H1 (cell line): ENCODE measurements at regions not wholly inside any gene's neighbourhood (a gene's known extent, or its start where the extent isn't known, plus 50 kb on each side); places are given as distances from the start of the nearest gene placed in this dataset.

Source experiments
- CTCF ChIA-PET: fragments of 300-600 bp; sonication (Branson Sonifier 250); formaldehyde crosslinking; loops from one replicate; lab custom pipeline; 2021; ENCODE audit not compliant: partially characterized antibody; lab: Charles Lee
- POLR2A ChIA-PET: fragments of 300-600 bp; sonication (Branson Sonifier 250); formaldehyde crosslinking; loops from one replicate; lab custom pipeline; 2021; ENCODE audit warnings: inconsistent platforms; ENCODE audit not compliant: partially characterized antibody; lab: Charles Lee
- DNase-seq, 2 experiments: peaks; one replicate each; pipeline versions ENCODE4 v3.0.0 to v3.0.0-alpha.2; 2010 to 2022; ENCODE audit warnings: low spot score in 2 of 2, low read depth in 1 of 2, mixed read lengths in 1 of 2
- FAIRE-seq: peaks from 2 replicates; lab custom pipeline; 2011; peaks lifted over from hg19 to GRCh38; lab: Jason Lieb, UNC
- H2AFZ ChIP-seq: 2 replicates; pipeline ENCODE4 v1.8.1; 2012; ENCODE audit warnings: low read length, inconsistent platforms
- H2AK5ac ChIP-seq: 2 replicates; pipeline ENCODE4 v1.6.1; 2013; ENCODE audit warnings: low read depth, low read length
- H2BK120ac ChIP-seq: replicated peaks from 2 replicates; pipeline ENCODE3; 2013; ENCODE audit warnings: low read depth, low read length, inconsistent platforms
- H2BK12ac ChIP-seq: 2 replicates; pipeline ENCODE4 v1.6.1; 2013; ENCODE audit warnings: low read depth, low read length
- H2BK15ac ChIP-seq: 2 replicates; pipeline ENCODE4 v1.6.1; 2013; ENCODE audit warnings: low read length
- H2BK20ac ChIP-seq: 2 replicates; pipeline ENCODE4 v1.6.1; 2013; ENCODE audit warnings: low read length
- H2BK5ac ChIP-seq: 2 replicates; pipeline ENCODE4 v1.6.1; 2013; ENCODE audit warnings: low read depth, low read length
- H3K14ac ChIP-seq: 2 replicates; pipeline ENCODE4 v1.6.1; 2013; ENCODE audit warnings: inconsistent platforms; ENCODE audit not compliant: insufficient read length
- H3K18ac ChIP-seq: 2 replicates; pipeline ENCODE4 v1.6.1; 2013; ENCODE audit warnings: low read length; ENCODE audit errors: extremely low read depth
- H3K23ac ChIP-seq: 2 replicates; pipeline ENCODE4 v1.6.1; 2013; ENCODE audit warnings: inconsistent platforms; ENCODE audit not compliant: insufficient read length
- H3K23me2 ChIP-seq: 2 replicates; pipeline ENCODE4 v1.6.1; 2013; ENCODE audit warnings: low read depth, low read length
- H3K27ac ChIP-seq: 2 replicates; pipeline ENCODE4 v1.6.1; 2011; ENCODE audit warnings: low read depth, low read length, inconsistent platforms
- H3K27me3 ChIP-seq, 4 experiments: replicated peaks in 1 of 4; 1 replicate in 1 of 4; 2 replicates in 3 of 4; pipeline versions ENCODE4 v1.6.1 to v1.8.1; 2011 to 2013; ENCODE audit warnings: low read length in 3 of 4, mild to moderate bottlenecking in 3 of 4, inconsistent platforms in 2 of 4, mixed read lengths in 2 of 4, moderate library complexity in 1 of 4; ENCODE audit not compliant: control insufficient read depth in 3 of 4, insufficient read depth in 3 of 4; ENCODE audit errors: extremely low read depth in 1 of 4
- H3K36me3 ChIP-seq, 4 experiments: 2 replicates each; pipeline versions ENCODE4 v1.6.1 to v1.8.1; 2011 to 2013; ENCODE audit warnings: mild to moderate bottlenecking in 4 of 4, low read length in 3 of 4, moderate library complexity in 2 of 4, control low read depth in 1 of 4, inconsistent platforms in 1 of 4; ENCODE audit not compliant: insufficient read depth in 4 of 4, control insufficient read depth in 2 of 4
- H3K4ac ChIP-seq: replicated peaks from 2 replicates; pipeline ENCODE3; 2013; ENCODE audit warnings: low read length, low read depth, mixed read lengths, inconsistent platforms; ENCODE audit not compliant: insufficient read length
- H3K4me1 ChIP-seq, 4 experiments: replicated peaks in 1 of 4; 1 replicate in 1 of 4; 2 replicates in 3 of 4; pipeline versions ENCODE4 v1.6.1 to v1.8.1; 2011 to 2013; ENCODE audit warnings: low read length in 3 of 4, inconsistent platforms in 2 of 4, mixed read lengths in 1 of 4; ENCODE audit not compliant: insufficient read depth in 4 of 4, control insufficient read depth in 3 of 4
- H3K4me2 ChIP-seq, 2 experiments: 2 replicates each; pipeline versions ENCODE4 v1.6.1 to v1.8.1; 2011 to 2013; ENCODE audit warnings: low read depth in 2 of 2, low read length in 2 of 2, control low read depth in 1 of 2, inconsistent platforms in 1 of 2, mild to moderate bottlenecking in 1 of 2; ENCODE audit not compliant: insufficient read depth in 1 of 2
- H3K4me3 ChIP-seq, 4 experiments: fragments of 200-600, 300-600 bp in 1 of 4; sonication (generic), shearing (Covaris generic), sonication (Bioruptor Twin) in 1 of 4; 2 replicates each; pipeline versions ENCODE4 v1.5.1 to v1.8.1; 2011 to 2016; ENCODE audit warnings: low read length in 4 of 4, low read depth in 3 of 4, control low read depth in 2 of 4, inconsistent platforms in 2 of 4, mild to moderate bottlenecking in 2 of 4, mixed read lengths in 1 of 4, moderate library complexity in 1 of 4; ENCODE audit not compliant: insufficient read depth in 2 of 4; ENCODE audit errors: extremely low read depth in 1 of 4
- H3K56ac ChIP-seq: replicated peaks from 2 replicates; pipeline ENCODE3; 2013; ENCODE audit warnings: low read depth, mild to moderate bottlenecking, mixed read lengths, low read length, inconsistent platforms; ENCODE audit not compliant: insufficient read length
- H3K79me1 ChIP-seq: 2 replicates; pipeline ENCODE4 v1.6.1; 2013; ENCODE audit warnings: low read depth, low read length, control low read depth
- H3K79me2 ChIP-seq, 2 experiments: 2 replicates each; pipeline versions ENCODE4 v1.6.1 to v1.8.1; 2012 to 2013; ENCODE audit warnings: low read length in 2 of 2, mild to moderate bottlenecking in 2 of 2, inconsistent platforms in 1 of 2; ENCODE audit not compliant: insufficient read depth in 2 of 2, control insufficient read depth in 1 of 2
- H3K9ac ChIP-seq, 4 experiments: replicated peaks in 1 of 4; 1 replicate in 1 of 4; 2 replicates in 3 of 4; pipeline versions ENCODE4 v1.6.1 to v1.8.1; 2011 to 2013; ENCODE audit warnings: low read depth in 3 of 4, low read length in 3 of 4, control low read depth in 2 of 4, mild to moderate bottlenecking in 2 of 4, moderate library complexity in 2 of 4, inconsistent platforms in 1 of 4; ENCODE audit errors: extremely low read depth in 1 of 4
- H3K9me3 ChIP-seq, 2 experiments: 2 replicates each; pipeline versions ENCODE4 v1.6.1 to v1.8.1; 2012 to 2013; ENCODE audit warnings: mild to moderate bottlenecking in 2 of 2, moderate library complexity in 2 of 2, control low read depth in 1 of 2, inconsistent platforms in 1 of 2, low read depth in 1 of 2, low read length in 1 of 2, mixed read lengths in 1 of 2; ENCODE audit not compliant: insufficient read depth in 2 of 2
- H4K20me1 ChIP-seq, 2 experiments: replicated peaks in 1 of 2; 2 replicates each; pipeline versions ENCODE3 to v1.8.1; 2011 to 2013; ENCODE audit warnings: inconsistent platforms in 2 of 2, low read length in 2 of 2, mild to moderate bottlenecking in 1 of 2; ENCODE audit not compliant: insufficient read depth in 2 of 2, control insufficient read depth in 1 of 2
- H4K5ac ChIP-seq: 2 replicates; pipeline ENCODE4 v1.6.1; 2013; ENCODE audit warnings: low read length, low read depth, mixed read lengths, inconsistent platforms; ENCODE audit not compliant: insufficient read length
- H4K8ac ChIP-seq: 2 replicates; pipeline ENCODE4 v1.8.0; 2013; ENCODE audit warnings: mild to moderate bottlenecking, moderate library complexity, low read length, inconsistent platforms; ENCODE audit not compliant: insufficient read depth; ENCODE audit errors: extremely low read depth
- H4K91ac ChIP-seq: replicated peaks from 2 replicates; pipeline ENCODE3; 2013; ENCODE audit warnings: low read length, mixed read lengths, inconsistent platforms; ENCODE audit not compliant: insufficient read length
- CBX5 ChIP-seq: fragments of 300-800, 300-1000 bp; sonication (generic); IDR thresholded peaks from 2 replicates; pipeline ENCODE4 v1.7.1; 2016; ENCODE audit warnings: antibody characterized with exemption, low read length, low read depth
- CREB1 ChIP-seq: IDR thresholded peaks from 2 replicates; pipeline ENCODE4 v1.6.1; 2012; ENCODE audit warnings: inconsistent platforms
- EP300 ChIP-seq, 2 experiments: IDR thresholded peaks; 1 replicate in 1 of 2; 2 replicates in 1 of 2; pipeline ENCODE4 v1.6.1; 2011 to 2012; ENCODE audit warnings: low read depth in 2 of 2, low read length in 2 of 2, mild to moderate bottlenecking in 2 of 2, borderline replicate concordance in 1 of 2, inconsistent platforms in 1 of 2, moderate library complexity in 1 of 2
- EZH2 ChIP-seq: fragments of 200-600 bp; sonication (generic); IDR thresholded peaks from 2 replicates; pipeline ENCODE4 v1.7.1; 2012; ENCODE audit warnings: low read depth, mild to moderate bottlenecking, moderate library complexity, low read length, inconsistent platforms; ENCODE audit not compliant: severe bottlenecking
- FOSL1 ChIP-seq: IDR thresholded peaks from 2 replicates; pipeline ENCODE4 v1.6.1; 2011; ENCODE audit warnings: mild to moderate bottlenecking, low read depth, low read length, moderate library complexity; ENCODE audit not compliant: insufficient read depth
- HDAC2 ChIP-seq, 2 experiments: fragments of 300-600 bp in 1 of 2; sonication (generic) in 1 of 2; IDR thresholded peaks; 2 replicates each; pipeline ENCODE4 v1.6.1; 2011 to 2012; ENCODE audit warnings: low read depth in 2 of 2, low read length in 2 of 2, mild to moderate bottlenecking in 2 of 2, moderate library complexity in 2 of 2, borderline replicate concordance in 1 of 2, inconsistent platforms in 1 of 2
- PHF8 ChIP-seq: fragments of 200-600 bp; sonication (generic); conservative IDR thresholded peaks from 2 replicates; pipeline ENCODE4 v1.7.1; 2012; ENCODE audit warnings: low read depth, mild to moderate bottlenecking, inconsistent platforms, low read length, moderate library complexity
- POLR2A ChIP-seq, 2 experiments: IDR thresholded peaks; 1 replicate in 1 of 2; 2 replicates in 1 of 2; pipeline ENCODE4 v1.6.1; 2011; ENCODE audit warnings: low read depth in 2 of 2, low read length in 2 of 2, mild to moderate bottlenecking in 2 of 2; ENCODE audit errors: control extremely low read depth in 1 of 2
- POLR2AphosphoS5 ChIP-seq: IDR thresholded peaks from 2 replicates; pipeline ENCODE4 v1.6.1; 2011; ENCODE audit warnings: low read depth, low read length
- RXRA ChIP-seq: IDR thresholded peaks from 2 replicates; pipeline ENCODE4 v1.6.1; 2011; ENCODE audit warnings: low read depth, mild to moderate bottlenecking, low read length, moderate library complexity; ENCODE audit not compliant: insufficient read depth
- SP1 ChIP-seq: IDR thresholded peaks from 2 replicates; pipeline ENCODE4 v1.6.1; 2011; ENCODE audit warnings: low read depth, low read length
- WGBS, 2 experiments: shearing (Covaris generic) in 1 of 2; methylation state at CpG; one replicate each; pipeline versions ENCODE4 v1.1.6 to v1.1.7; 2013 to 2015; ENCODE audit warnings: low lambda C conversion rate in 2 of 2, mixed read lengths in 2 of 2, inconsistent platforms in 1 of 2, low coverage in 1 of 2, missing lambda C conversion rate in 1 of 2; ENCODE audit not compliant: insufficient replicate concordance in 2 of 2, insufficient coverage in 1 of 2, insufficient read length in 1 of 2; ENCODE audit errors: extremely low coverage in 1 of 2, missing lambda C conversion rate in 1 of 2; 5-methylcytosine and 5-hydroxymethylcytosine counted together
- TF ChIP-seq, protein P1 (sequence below): IDR thresholded peaks from 2 replicates; pipeline ENCODE4 v1.6.1; 2012; ENCODE audit warnings: inconsistent platforms
- TF ChIP-seq, protein P2 (sequence below): IDR thresholded peaks from 2 replicates; pipeline ENCODE4 v1.6.1; 2011; ENCODE audit warnings: low read length, improper control_type of control experiment

DNA sequence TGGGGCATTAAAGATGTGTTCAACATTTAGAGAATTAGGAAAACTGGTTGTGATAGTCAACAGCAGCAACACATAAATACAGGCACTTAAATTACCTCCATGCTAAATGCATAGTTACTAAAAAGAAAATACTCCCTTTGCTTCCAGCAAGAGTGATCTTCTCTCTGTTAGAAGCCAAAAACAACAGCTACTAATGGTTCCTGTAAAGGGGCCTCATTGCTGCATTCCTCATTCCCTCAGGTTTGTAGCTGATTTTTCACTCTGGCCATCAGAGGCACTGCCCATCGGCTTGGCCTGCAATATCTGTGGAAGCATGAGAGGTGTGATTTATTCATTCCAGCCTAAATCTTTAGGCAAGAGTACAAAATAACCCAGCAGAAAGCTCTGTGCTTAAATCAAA, 466.0 kb upstream of the ADAMTS16 start:
- DNase-seq (no peak), FAIRE-seq (no peak)
- H3K4me3 ChIP-seq, result no peak overlapping the region
- CTCF ChIA-PET, result interaction anchor here (1.0 to 1.4 kb wide), 2 partner anchors 21 to 25 kb away, joined by 3 read pairs; no protein-coding TSS in a partner anchor
- no peak overlapping the region for H3K56ac ChIP-seq
- no peak overlapping the region for H2BK120ac ChIP-seq
- no peak overlapping the region for H3K14ac ChIP-seq
- no peak overlapping the region for H3K18ac ChIP-seq
- no peak overlapping the region for H4K8ac ChIP-seq
- H3K9me3 ChIP-seq, result no peaks in the 10 kb centered on the region
- no peak overlapping the region for H2BK5ac ChIP-seq
- peak overlapping the region; percentile 62; the same call in 1 of the 2 replicates for H2AFZ ChIP-seq
- no peak overlapping the region for H2BK15ac ChIP-seq
- no peak overlapping the region for H3K4me2 ChIP-seq
- no peaks in the 10 kb centered on the region for H3K79me2 ChIP-seq
- no peaks in the 10 kb centered on the region for H3K27me3 ChIP-seq
- H4K20me1 ChIP-seq, result no peaks in the 10 kb centered on the region
- no peak overlapping the region for H2AK5ac ChIP-seq
- 100% methylated on average over 1 of the region's 1 CpG; no CpG with 5 or more reads in 1 of the 2 experiments for WGBS, 2 experiments
- no peaks in the 10 kb centered on the region; the same call in 1 of the 2 replicates for H3K79me1 ChIP-seq
- H2BK12ac ChIP-seq, result no peak overlapping the region
- H2BK20ac ChIP-seq, result no peak overlapping the region
- H3K23ac ChIP-seq, result no peak overlapping the region
- POLR2A ChIA-PET, result no interaction called here
- H3K27ac ChIP-seq, result no peak overlapping the region
- TF ChIP-seq SP1, result no peak
- TF ChIP-seq, protein P1, sequence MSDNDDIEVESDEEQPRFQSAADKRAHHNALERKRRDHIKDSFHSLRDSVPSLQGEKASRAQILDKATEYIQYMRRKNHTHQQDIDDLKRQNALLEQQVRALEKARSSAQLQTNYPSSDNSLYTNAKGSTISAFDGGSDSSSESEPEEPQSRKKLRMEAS, result no peak
- no peak for TF ChIP-seq HDAC2 (IDR thresholded peaks at IDR 0.05; ENCODE audit: borderline replicate concordance in 1 of 2, low read depth in 2 of 2, low read length in 2 of 2)
- TF ChIP-seq EZH2, result no peak
- TF ChIP-seq CREB1, result no peak
- no peak for TF ChIP-seq EP300 (IDR thresholded peaks at IDR 0.05; ENCODE audit: borderline replicate concordance in 1 of 2, low read depth in 2 of 2, low read length in 2 of 2)
- TF ChIP-seq FOSL1, result no peak
- TF ChIP-seq PHF8, result no peak
- no peak for TF ChIP-seq CBX5
- no peak for TF ChIP-seq POLR2AphosphoS5
- no peak for TF ChIP-seq RXRA
- TF ChIP-seq, protein P2, sequence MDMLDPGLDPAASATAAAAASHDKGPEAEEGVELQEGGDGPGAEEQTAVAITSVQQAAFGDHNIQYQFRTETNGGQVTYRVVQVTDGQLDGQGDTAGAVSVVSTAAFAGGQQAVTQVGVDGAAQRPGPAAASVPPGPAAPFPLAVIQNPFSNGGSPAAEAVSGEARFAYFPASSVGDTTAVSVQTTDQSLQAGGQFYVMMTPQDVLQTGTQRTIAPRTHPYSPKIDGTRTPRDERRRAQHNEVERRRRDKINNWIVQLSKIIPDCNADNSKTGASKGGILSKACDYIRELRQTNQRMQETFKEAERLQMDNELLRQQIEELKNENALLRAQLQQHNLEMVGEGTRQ, result no peak
- TF ChIP-seq POLR2A (IDR thresholded peaks at IDR 0.05; ENCODE audit: control extremely low read depth in 1 of 2, low read depth in 2 of 2, low read length in 2 of 2), result no peak
- H4K5ac ChIP-seq, result no peak overlapping the region
- no peak overlapping the region for H3K9ac ChIP-seq
- no peaks in the 10 kb centered on the region for H3K36me3 ChIP-seq
- H4K91ac ChIP-seq, result no peak overlapping the region
- H3K4ac ChIP-seq, result no peak overlapping the region
- H3K4me1 ChIP-seq, result no peaks in the 10 kb centered on the region; a peak in 1 of 7 replicates
- H3K23me2 ChIP-seq, result no peaks in the 10 kb centered on the region
